Mesothelial cell of epicardium (in vitro differentiated cells): ENCODE measurements at regions not wholly inside any gene's neighbourhood (a gene's known extent, or its start where the extent isn't known, plus 50 kb on each side); places are given as distances from the start of the nearest gene placed in this dataset.

Experiments
- DNase-seq, 2 experiments: peaks; one replicate each; pipeline ENCODE4 v3.0.0; 2021; ENCODE audit warnings: low spot score in 2 of 2; ENCODE audit not compliant: unreplicated experiment in 2 of 2
- H3K27ac Mint-ChIP-seq: 2 replicates; pipeline ENCODE4 v1.8.0; 2021; ENCODE audit warnings: mixed read lengths
- H3K27me3 Mint-ChIP-seq: 2 replicates; pipeline ENCODE4 v1.8.0; 2021; ENCODE audit warnings: low read depth, mixed read lengths
- H3K36me3 Mint-ChIP-seq: 2 replicates; pipeline ENCODE4 v1.8.0; 2021; ENCODE audit warnings: mixed read lengths
- H3K4me1 Mint-ChIP-seq: 2 replicates; pipeline ENCODE4 v1.8.0; 2021; ENCODE audit warnings: mixed read lengths
- H3K4me3 Mint-ChIP-seq: 2 replicates; pipeline ENCODE4 v1.8.0; 2021; ENCODE audit warnings: mild to moderate bottlenecking, moderate library complexity, mixed read lengths
- H3K9me3 Mint-ChIP-seq: 2 replicates; pipeline ENCODE4 v1.8.0; 2021; ENCODE audit warnings: mixed read lengths
- TF ChIP-seq, protein P1 (sequence below): fragments of 200-600 bp; sonication (generic); IDR thresholded peaks from one replicate; pipeline ENCODE4 v1.5.0; 2021; ENCODE audit warnings: antibody characterized with exemption; ENCODE audit not compliant: unreplicated experiment

DNA sequence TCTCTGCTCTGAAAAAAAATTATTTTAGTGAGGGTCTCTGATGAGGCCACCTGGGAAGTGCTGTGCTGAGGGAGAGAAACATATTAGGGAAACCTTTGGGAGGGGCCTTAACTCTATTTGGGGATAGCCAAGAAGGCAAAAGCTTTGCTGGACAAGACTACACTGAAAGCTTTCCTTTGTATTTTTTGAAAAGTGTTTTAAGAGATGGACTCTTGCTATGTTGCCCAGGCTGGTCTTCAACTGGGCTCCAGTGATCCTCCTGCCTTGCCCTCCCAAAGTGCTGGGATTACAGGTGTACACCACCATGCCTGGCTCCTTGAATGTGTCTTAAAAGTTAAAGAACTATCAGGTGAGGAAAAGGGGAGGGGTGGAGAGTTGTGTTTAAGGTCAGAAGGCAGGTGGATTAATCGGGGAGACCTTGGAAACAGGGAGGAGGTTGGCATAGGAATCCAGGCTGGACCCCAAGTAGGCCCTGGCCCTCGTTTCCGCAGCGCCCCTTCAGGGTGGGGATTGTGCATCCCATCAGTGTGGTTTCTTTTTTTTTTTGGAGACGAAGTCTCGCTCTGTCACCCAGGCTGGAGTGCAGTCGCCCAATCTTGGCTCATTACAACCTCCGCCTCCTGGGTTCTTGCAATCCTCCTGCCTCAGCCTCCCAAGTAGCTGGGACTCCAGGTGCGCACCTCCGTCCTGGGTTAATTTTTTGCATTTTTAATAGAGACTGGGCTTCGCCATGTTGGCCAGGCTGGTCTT is 92.1 kb downstream of the MYCN start:
- TF ChIP-seq, protein P1, sequence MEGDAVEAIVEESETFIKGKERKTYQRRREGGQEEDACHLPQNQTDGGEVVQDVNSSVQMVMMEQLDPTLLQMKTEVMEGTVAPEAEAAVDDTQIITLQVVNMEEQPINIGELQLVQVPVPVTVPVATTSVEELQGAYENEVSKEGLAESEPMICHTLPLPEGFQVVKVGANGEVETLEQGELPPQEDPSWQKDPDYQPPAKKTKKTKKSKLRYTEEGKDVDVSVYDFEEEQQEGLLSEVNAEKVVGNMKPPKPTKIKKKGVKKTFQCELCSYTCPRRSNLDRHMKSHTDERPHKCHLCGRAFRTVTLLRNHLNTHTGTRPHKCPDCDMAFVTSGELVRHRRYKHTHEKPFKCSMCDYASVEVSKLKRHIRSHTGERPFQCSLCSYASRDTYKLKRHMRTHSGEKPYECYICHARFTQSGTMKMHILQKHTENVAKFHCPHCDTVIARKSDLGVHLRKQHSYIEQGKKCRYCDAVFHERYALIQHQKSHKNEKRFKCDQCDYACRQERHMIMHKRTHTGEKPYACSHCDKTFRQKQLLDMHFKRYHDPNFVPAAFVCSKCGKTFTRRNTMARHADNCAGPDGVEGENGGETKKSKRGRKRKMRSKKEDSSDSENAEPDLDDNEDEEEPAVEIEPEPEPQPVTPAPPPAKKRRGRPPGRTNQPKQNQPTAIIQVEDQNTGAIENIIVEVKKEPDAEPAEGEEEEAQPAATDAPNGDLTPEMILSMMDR, result no peak
- DNase-seq, result no peak
- Mint-ChIP-seq H3K27ac (no peak overlapping the region), H3K36me3 (no peaks in the 10 kb centered on the region), H3K9me3 (no peaks in the 10 kb centered on the region), H3K4me1 (peaks cover 8% of the 10 kb centered on the region), H3K27me3 (no peaks in the 10 kb centered on the region), H3K4me3 (no peak overlapping the region)

DNA sequence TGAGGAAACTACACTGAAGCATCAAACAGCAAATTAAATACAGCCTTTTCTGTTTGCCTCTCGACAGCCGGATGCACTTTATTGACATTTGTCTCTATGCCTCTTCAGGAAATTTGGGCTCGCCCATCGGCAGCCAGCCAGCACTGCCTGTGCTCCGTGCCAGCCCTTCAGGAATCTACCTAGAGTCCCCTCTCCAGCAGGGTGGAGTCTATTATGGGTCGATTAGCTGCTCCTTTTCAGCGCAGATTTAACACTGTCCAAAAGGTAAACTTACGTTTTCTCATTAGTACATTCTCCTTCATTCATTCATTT is 91.5 kb downstream of the MYCN start:
- TF ChIP-seq, protein P1, result no peak
- Mint-ChIP-seq H3K4me1 (peaks cover 8% of the 10 kb centered on the region), H3K9me3 (no peaks in the 10 kb centered on the region), H3K4me3 (no peak overlapping the region), H3K27ac (no peak overlapping the region), H3K27me3 (no peaks in the 10 kb centered on the region), H3K36me3 (no peaks in the 10 kb centered on the region)
- no peak for DNase-seq

DNA sequence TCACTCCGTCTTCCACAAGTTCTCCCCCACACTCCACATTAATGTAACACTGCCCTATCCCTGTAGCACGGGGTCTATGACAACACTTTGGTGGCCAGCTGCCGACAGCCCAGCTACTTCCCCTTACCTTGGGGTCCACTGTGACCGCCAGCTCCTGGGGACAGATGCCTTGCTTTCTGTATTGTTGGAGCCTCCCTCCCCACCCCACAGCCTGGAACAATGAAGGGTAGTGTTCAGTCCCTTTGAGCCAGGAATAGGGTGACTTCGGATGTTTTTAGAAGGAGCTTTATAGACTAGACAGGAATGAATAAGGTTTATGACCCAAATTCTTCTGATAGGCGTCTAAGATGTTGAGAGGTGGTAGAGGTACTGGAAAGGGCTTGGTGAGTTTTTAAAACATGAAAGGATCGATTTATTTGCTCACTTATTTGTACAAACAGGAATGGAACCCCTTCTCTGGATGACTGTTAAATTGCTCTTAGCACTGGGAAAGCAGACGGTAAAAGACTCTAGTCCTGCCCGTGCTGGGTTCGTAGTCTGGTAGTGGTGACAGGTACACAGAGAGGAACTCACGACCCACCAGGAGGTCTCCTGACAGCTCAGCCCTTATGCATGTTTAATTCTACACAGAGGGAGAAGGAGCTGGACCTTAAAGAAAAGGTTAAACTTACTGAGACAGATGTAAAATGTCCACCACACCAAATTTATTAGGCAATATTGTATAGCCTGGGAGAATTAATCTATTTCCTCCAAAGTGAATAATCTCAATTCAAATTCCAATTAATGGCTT is 90.9 kb downstream of the MYCN start:
- no peak for DNase-seq
- H3K27me3 Mint-ChIP-seq, result no peaks in the 10 kb centered on the region
- H3K9me3 Mint-ChIP-seq, result no peaks in the 10 kb centered on the region
- peaks cover 8% of the 10 kb centered on the region for H3K4me1 Mint-ChIP-seq
- TF ChIP-seq, protein P1, result no peak
- H3K27ac Mint-ChIP-seq, result no peak overlapping the region
- no peak overlapping the region for H3K4me3 Mint-ChIP-seq
- H3K36me3 Mint-ChIP-seq, result no peaks in the 10 kb centered on the region

DNA sequence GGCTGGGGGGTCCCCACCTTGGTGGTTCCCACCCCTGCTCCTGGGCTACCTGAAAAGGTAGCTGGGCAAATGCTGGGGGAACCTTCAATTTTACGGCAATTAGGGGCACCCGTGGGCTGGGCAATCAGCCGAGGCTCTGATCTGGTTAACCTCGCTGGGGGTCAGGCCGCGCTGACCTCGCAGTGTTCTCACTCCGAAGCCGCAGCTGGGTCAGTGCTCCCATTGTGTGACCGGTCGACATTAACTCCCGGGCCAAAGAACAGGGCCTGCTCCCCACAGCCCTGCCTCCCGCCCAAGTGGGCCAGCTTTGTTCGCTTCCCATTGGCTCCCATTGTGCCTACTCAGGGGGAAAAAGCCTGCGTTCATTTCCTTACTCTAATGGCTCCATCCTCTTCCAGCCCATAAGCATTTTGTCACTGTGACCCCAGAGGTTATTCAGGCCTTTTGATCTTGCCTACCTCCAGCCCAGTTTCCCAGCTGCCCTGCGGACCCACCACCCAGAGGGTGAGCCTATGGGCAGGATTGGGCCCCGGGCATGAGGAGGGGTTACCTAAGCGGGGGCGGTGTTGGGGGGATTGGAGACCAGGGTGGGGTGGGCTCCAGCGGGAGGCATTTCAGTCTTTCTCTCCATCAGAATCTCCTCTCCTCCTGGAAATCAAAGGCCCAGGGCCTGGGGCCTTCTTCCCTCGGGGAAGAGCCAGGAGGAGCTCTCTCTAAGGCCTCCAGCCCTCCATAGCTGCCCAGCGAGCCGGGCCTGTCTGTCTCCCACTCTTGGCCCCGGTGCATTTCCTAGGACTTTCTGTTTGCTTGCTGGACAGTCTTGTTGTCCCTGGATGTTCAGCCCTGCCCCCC is 90.1 kb downstream of the MYCN start:
- no peak for DNase-seq
- H3K27me3 Mint-ChIP-seq, result no peaks in the 10 kb centered on the region
- peaks cover 6% of the 10 kb centered on the region for H3K4me1 Mint-ChIP-seq
- H3K4me3 Mint-ChIP-seq, result no peak overlapping the region
- no peaks in the 10 kb centered on the region for H3K36me3 Mint-ChIP-seq
- TF ChIP-seq, protein P1, result no peak
- no peaks in the 10 kb centered on the region for H3K9me3 Mint-ChIP-seq
- peak overlapping the region; percentile 51 for H3K27ac Mint-ChIP-seq

DNA sequence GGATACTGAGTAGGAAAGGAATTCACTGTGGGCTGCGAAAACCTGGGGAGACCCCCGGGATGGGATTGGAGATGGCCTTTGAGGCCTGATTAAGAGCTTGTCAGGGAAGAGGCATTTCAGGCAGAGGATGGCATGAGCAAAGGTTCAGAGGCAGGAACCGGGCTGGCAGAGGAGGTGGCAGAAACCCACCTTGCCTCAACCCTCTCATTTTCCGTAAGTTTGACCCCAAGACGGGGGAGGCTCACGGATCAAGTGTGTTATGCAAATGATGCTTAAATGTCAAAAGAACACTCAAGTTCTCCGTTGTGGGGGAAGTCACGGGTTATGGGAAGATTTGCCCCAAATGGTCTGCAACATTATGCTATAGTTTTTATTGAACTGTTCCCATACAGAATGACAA is 88.3 kb downstream of the MYCN start:
- H3K4me1 Mint-ChIP-seq, result peaks cover 6% of the 10 kb centered on the region
- no peak overlapping the region for H3K4me3 Mint-ChIP-seq
- H3K36me3 Mint-ChIP-seq, result no peaks in the 10 kb centered on the region
- TF ChIP-seq, protein P1, result no peak
- H3K27ac Mint-ChIP-seq, result no peak overlapping the region
- no peaks in the 10 kb centered on the region for H3K27me3 Mint-ChIP-seq
- DNase-seq, result no peak
- no peaks in the 10 kb centered on the region for H3K9me3 Mint-ChIP-seq
